DND-41 (cell line): ENCODE measurements at regions not wholly inside any gene's neighbourhood (a gene's known extent, or its start where the extent isn't known, plus 50 kb on each side); places are given as distances from the start of the nearest gene placed in this dataset.

Experiments used
- ATAC-seq: fragments of 200-7000 bp; cut with Tn5 transposase; 3 replicates; pipeline ENCODE4 v1.9.1; 2021; ENCODE audit warnings: low read depth; ENCODE audit not compliant: insufficient read depth
- DNase-seq: peaks from one replicate; pipeline ENCODE4 v3.0.0-alpha.2; 2020
- H2AFZ ChIP-seq: 2 replicates; pipeline ENCODE4 v1.6.0; 2012; ENCODE audit warnings: low read depth, low read length
- H3K27ac ChIP-seq: 2 replicates; pipeline ENCODE4 v1.5.1; 2012; ENCODE audit warnings: low read length, inconsistent platforms
- H3K27me3 ChIP-seq: fragments of 200-600 bp; sonication (generic); 2 replicates; pipeline ENCODE4 v1.6.0; 2012; ENCODE audit warnings: low read length, mild to moderate bottlenecking, inconsistent platforms; ENCODE audit not compliant: insufficient read depth, poor library complexity
- H3K36me3 ChIP-seq: 2 replicates; pipeline ENCODE4 v1.5.1; 2012; ENCODE audit warnings: low read length, inconsistent platforms; ENCODE audit not compliant: insufficient read depth
- H3K4me1 ChIP-seq: 2 replicates; pipeline ENCODE4 v1.5.1; 2012; ENCODE audit warnings: mild to moderate bottlenecking, low read length; ENCODE audit not compliant: insufficient read depth
- H3K4me2 ChIP-seq: 2 replicates; pipeline ENCODE4 v1.6.0; 2012; ENCODE audit warnings: mild to moderate bottlenecking, moderate library complexity, low read length, inconsistent platforms; ENCODE audit not compliant: insufficient read depth
- H3K4me3 ChIP-seq, 2 experiments: fragments of 200-600 bp in 1 of 2; shearing (Covaris generic) in 1 of 2; 2 replicates each; pipeline ENCODE4 v1.5.1; 2012 to 2016; ENCODE audit warnings: inconsistent platforms in 2 of 2, low read length in 2 of 2, mild to moderate bottlenecking in 2 of 2, low read depth in 1 of 2, moderate library complexity in 1 of 2
- H3K79me2 ChIP-seq: 2 replicates; pipeline ENCODE4 v1.6.0; 2012; ENCODE audit warnings: low read length, inconsistent platforms; ENCODE audit not compliant: insufficient read depth
- H3K9ac ChIP-seq: 2 replicates; pipeline ENCODE4 v1.6.0; 2012; ENCODE audit warnings: low read depth, mild to moderate bottlenecking, inconsistent platforms, low read length, moderate library complexity
- H3K9me3 ChIP-seq: 2 replicates; pipeline ENCODE4 v1.5.1; 2012; ENCODE audit warnings: low read length, moderate library complexity, mild to moderate bottlenecking, inconsistent platforms; ENCODE audit not compliant: insufficient read depth, severe bottlenecking
- H4K20me1 ChIP-seq: 2 replicates; pipeline ENCODE4 v1.6.0; 2012; ENCODE audit warnings: low read length; ENCODE audit not compliant: insufficient read depth
- CTCF ChIP-seq: IDR thresholded peaks from 2 replicates; pipeline ENCODE4 v1.5.1; 2012; ENCODE audit warnings: borderline replicate concordance, low read length, moderate library complexity, mild to moderate bottlenecking; ENCODE audit not compliant: poor library complexity, severe bottlenecking; ENCODE audit errors: extremely low read depth
- EZH2 ChIP-seq: IDR thresholded peaks from 3 replicates; pipeline ENCODE4 v1.6.1; 2012; ENCODE audit warnings: borderline replicate concordance, low read depth, mild to moderate bottlenecking, moderate library complexity, low read length, inconsistent platforms; ENCODE audit not compliant: severe bottlenecking

DNA sequence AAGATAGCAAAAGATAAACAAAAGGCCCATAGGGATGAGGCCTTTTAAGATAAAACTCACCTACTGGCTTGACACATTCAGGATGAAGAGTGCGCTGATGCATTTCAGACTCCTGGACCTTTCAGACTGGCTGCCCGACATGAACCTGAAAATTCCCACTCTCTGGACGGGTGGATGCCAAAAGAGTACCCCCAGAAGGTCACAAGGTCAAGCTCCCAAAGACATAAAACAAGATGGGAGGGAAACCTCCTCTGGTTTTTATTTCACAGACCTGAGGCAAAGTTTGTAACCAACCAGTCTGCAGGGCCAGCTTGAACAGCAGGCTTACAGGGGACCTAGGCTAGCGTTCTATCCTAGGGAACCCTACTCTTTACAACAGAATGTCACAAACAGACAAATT is 123.2 kb upstream of the GC start:
- no peaks in the 10 kb centered on the region for H3K27me3 ChIP-seq
- no peak overlapping the region for H3K27ac ChIP-seq
- H3K9ac ChIP-seq: no peak overlapping the region
- H3K9me3 ChIP-seq: no peaks in the 10 kb centered on the region
- TF ChIP-seq CTCF (no peak), EZH2 (no peak)
- no peak overlapping the region for H3K4me3 ChIP-seq
- H4K20me1 ChIP-seq: no peaks in the 10 kb centered on the region
- no peaks in the 10 kb centered on the region for H3K36me3 ChIP-seq
- no peaks in the 10 kb centered on the region for H3K4me1 ChIP-seq
- no peak overlapping the region for H2AFZ ChIP-seq
- no peaks in the 10 kb centered on the region for H3K79me2 ChIP-seq
- ATAC-seq: no peak
- H3K4me2 ChIP-seq: no peak overlapping the region
- DNase-seq: no peak

GRCh38 chr4:71907782-71908181 is 123.9 kb upstream of the GC start:
- no peak overlapping the region for H3K9ac ChIP-seq
- no peaks in the 10 kb centered on the region for H3K4me1 ChIP-seq
- H3K4me3 ChIP-seq: no peak overlapping the region
- H3K27ac ChIP-seq: no peak overlapping the region
- H3K4me2 ChIP-seq: no peak overlapping the region
- no peaks in the 10 kb centered on the region for H3K9me3 ChIP-seq
- no peak overlapping the region for H2AFZ ChIP-seq
- no peak for TF ChIP-seq CTCF
- no peak for TF ChIP-seq EZH2
- H4K20me1 ChIP-seq: no peaks in the 10 kb centered on the region
- H3K79me2 ChIP-seq: no peaks in the 10 kb centered on the region
- H3K36me3 ChIP-seq: no peaks in the 10 kb centered on the region
- no peak for DNase-seq
- ATAC-seq: no peak
- no peaks in the 10 kb centered on the region for H3K27me3 ChIP-seq

DNA sequence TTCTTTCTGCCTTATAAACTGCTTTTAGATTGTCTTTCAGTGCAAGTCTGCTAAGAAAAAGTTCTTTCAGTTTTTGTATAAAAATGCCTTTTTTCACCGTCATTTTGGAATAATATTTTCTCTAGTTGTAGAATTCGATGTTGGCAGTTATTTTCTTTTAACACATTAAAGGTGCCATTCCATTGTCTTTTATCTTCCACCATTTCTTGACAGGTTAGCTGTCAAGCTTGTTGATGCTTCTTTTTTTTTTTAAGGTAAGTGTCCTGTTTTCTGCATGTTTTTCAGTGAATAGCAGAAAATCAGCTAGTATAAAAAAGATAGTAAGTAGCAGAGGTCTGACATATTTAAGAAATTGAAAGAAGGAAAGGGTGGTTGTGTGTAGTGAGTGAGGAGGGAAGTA is 118.5 kb upstream of the NPFFR2 start:
- Histone ChIP-seq H2AFZ (no peak overlapping the region), H3K4me2 (no peak overlapping the region), H3K27ac (no peak overlapping the region), H4K20me1 (no peaks in the 10 kb centered on the region), H3K36me3 (no peaks in the 10 kb centered on the region), H3K79me2 (no peaks in the 10 kb centered on the region), H3K4me3 (no peak overlapping the region), H3K4me1 (no peaks in the 10 kb centered on the region), H3K27me3 (no peaks in the 10 kb centered on the region), H3K9me3 (no peaks in the 10 kb centered on the region), H3K9ac (no peak overlapping the region)
- TF ChIP-seq EZH2 (no peak), CTCF (no peak)
- ATAC-seq (no peak), DNase-seq (no peak)

DNA sequence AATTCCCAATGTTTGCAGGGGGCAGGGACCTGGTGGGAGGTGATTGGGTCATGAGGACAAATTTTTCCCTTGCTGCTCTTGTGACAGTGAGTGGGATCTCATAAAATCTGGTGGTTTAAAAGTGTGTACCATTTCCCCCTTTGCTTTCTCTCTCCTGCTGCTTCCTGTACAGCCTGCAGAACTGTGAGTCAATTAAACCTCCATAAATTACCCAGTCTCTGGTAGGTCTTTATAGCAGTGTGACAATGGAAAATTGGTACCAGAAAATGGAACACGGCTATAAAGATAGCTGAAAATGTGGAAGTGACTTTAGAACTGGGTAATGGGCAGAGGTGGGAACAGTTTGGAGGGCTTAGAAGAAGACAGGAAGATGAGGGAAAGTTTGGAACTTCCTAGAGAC is 108.7 kb upstream of the NPFFR2 start:
- Histone ChIP-seq H3K79me2 (no peaks in the 10 kb centered on the region), H3K4me2 (no peak overlapping the region), H3K27ac (no peak overlapping the region), H3K4me3 (no peak overlapping the region), H3K4me1 (no peaks in the 10 kb centered on the region), H3K9me3 (no peaks in the 10 kb centered on the region), H3K9ac (no peak overlapping the region), H4K20me1 (no peaks in the 10 kb centered on the region), H3K27me3 (no peaks in the 10 kb centered on the region), H3K36me3 (no peaks in the 10 kb centered on the region), H2AFZ (no peak overlapping the region)
- ATAC-seq: no peak
- TF ChIP-seq EZH2 (no peak), CTCF (no peak)
- DNase-seq: no peak
